Mesothelial cell of epicardium (in vitro differentiated cells): ENCODE measurements at regions not wholly inside any gene's neighbourhood (a gene's known extent, or its start where the extent isn't known, plus 50 kb on each side); places are given as distances from the start of the nearest gene placed in this dataset.

Experiments used
- DNase-seq, 2 experiments: peaks; one replicate each; pipeline ENCODE4 v3.0.0; 2021; ENCODE audit warnings: low spot score in 2 of 2; ENCODE audit not compliant: unreplicated experiment in 2 of 2
- H3K27ac Mint-ChIP-seq: 2 replicates; pipeline ENCODE4 v1.8.0; 2021; ENCODE audit warnings: mixed read lengths
- H3K27me3 Mint-ChIP-seq: 2 replicates; pipeline ENCODE4 v1.8.0; 2021; ENCODE audit warnings: low read depth, mixed read lengths
- H3K36me3 Mint-ChIP-seq: 2 replicates; pipeline ENCODE4 v1.8.0; 2021; ENCODE audit warnings: mixed read lengths
- H3K4me1 Mint-ChIP-seq: 2 replicates; pipeline ENCODE4 v1.8.0; 2021; ENCODE audit warnings: mixed read lengths
- H3K4me3 Mint-ChIP-seq: 2 replicates; pipeline ENCODE4 v1.8.0; 2021; ENCODE audit warnings: mild to moderate bottlenecking, moderate library complexity, mixed read lengths
- H3K9me3 Mint-ChIP-seq: 2 replicates; pipeline ENCODE4 v1.8.0; 2021; ENCODE audit warnings: mixed read lengths
- TF ChIP-seq, protein P1 (sequence below): fragments of 200-600 bp; sonication (generic); IDR thresholded peaks from one replicate; pipeline ENCODE4 v1.5.0; 2021; ENCODE audit warnings: antibody characterized with exemption; ENCODE audit not compliant: unreplicated experiment

DNA sequence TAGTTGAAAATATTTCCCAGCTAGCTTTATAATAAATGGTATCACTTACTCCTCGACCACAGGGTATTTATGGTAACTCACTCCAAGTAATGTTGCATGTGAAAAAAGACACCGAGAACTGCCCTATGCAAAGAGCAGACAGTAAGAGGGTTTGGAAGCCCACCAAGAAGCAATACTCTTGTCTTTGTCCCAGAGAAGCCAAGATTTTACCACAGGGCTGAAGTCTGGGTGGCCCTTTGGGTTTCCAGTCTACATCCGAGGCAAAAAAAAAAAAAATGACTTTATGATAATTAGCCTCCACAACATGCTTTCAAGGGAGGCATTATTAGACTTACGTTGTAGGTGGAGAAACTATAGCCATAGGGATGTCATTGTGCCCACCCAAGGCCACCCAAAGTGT is 83.6 kb downstream of the CCDC34 start:
- no peak overlapping the region for H3K4me3 Mint-ChIP-seq
- no peaks in the 10 kb centered on the region for H3K36me3 Mint-ChIP-seq
- TF ChIP-seq, protein P1, sequence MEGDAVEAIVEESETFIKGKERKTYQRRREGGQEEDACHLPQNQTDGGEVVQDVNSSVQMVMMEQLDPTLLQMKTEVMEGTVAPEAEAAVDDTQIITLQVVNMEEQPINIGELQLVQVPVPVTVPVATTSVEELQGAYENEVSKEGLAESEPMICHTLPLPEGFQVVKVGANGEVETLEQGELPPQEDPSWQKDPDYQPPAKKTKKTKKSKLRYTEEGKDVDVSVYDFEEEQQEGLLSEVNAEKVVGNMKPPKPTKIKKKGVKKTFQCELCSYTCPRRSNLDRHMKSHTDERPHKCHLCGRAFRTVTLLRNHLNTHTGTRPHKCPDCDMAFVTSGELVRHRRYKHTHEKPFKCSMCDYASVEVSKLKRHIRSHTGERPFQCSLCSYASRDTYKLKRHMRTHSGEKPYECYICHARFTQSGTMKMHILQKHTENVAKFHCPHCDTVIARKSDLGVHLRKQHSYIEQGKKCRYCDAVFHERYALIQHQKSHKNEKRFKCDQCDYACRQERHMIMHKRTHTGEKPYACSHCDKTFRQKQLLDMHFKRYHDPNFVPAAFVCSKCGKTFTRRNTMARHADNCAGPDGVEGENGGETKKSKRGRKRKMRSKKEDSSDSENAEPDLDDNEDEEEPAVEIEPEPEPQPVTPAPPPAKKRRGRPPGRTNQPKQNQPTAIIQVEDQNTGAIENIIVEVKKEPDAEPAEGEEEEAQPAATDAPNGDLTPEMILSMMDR, result no peak
- H3K9me3 Mint-ChIP-seq, result no peaks in the 10 kb centered on the region
- DNase-seq, result no peak
- H3K27ac Mint-ChIP-seq, result no peak overlapping the region
- peaks cover 16% of the 10 kb centered on the region for H3K4me1 Mint-ChIP-seq
- no peaks in the 10 kb centered on the region for H3K27me3 Mint-ChIP-seq

DNA sequence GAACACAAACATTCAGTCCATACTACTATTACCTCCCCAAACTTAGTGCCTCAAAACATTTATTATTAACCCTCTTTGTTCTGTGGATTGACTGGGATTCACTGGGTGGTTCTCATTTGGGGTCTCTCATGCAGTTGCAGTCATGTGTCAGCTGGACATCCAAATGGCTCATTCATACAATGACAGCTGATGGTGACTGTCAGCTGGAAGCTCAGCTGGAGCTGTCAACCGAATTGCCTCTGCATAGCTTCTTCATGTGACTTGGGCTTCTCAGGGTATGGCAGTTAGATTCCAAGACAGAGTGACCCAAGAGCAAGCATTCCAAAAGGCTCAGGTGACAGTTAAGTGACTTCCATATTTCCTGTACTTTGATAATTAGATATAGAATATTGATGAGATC is 85.2 kb downstream of the CCDC34 start:
- no peaks in the 10 kb centered on the region for H3K36me3 Mint-ChIP-seq

DNA sequence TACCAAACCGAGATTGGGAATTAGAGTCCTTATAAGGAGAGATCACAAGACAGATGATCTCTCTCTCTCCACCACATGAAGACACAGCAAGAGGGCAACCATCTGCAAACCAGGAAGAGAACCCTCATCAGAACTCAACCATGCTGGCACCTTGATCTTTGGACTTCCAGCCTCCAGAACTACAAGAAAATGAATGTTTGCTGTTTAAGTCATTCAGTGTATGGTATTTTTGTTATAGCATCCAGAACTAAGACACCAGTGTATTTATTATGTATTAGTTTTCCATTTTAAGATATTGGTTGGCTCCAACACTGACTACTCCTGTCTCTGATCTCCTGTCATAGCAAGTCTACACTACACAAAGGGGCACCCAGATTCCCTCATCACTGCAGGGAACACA is 86.9 kb downstream of the CCDC34 start:
- H3K4me3 Mint-ChIP-seq, result no peak overlapping the region
- peaks cover 14% of the 10 kb centered on the region for H3K9me3 Mint-ChIP-seq
- TF ChIP-seq, protein P1, result no peak
- no peak overlapping the region for H3K27ac Mint-ChIP-seq
- peaks cover 2% of the 10 kb centered on the region for H3K4me1 Mint-ChIP-seq
- no peaks in the 10 kb centered on the region for H3K27me3 Mint-ChIP-seq
- DNase-seq, result no peak
- no peaks in the 10 kb centered on the region for H3K36me3 Mint-ChIP-seq

More for the DNA sequence above, 85.2 kb downstream of the CCDC34 start:
- Mint-ChIP-seq H3K4me1 (peaks cover 14% of the 10 kb centered on the region), H3K27ac (no peak overlapping the region), H3K9me3 (no peaks in the 10 kb centered on the region), H3K27me3 (no peaks in the 10 kb centered on the region), H3K4me3 (no peak overlapping the region)
- TF ChIP-seq, protein P1, result no peak
- no peak for DNase-seq

DNA sequence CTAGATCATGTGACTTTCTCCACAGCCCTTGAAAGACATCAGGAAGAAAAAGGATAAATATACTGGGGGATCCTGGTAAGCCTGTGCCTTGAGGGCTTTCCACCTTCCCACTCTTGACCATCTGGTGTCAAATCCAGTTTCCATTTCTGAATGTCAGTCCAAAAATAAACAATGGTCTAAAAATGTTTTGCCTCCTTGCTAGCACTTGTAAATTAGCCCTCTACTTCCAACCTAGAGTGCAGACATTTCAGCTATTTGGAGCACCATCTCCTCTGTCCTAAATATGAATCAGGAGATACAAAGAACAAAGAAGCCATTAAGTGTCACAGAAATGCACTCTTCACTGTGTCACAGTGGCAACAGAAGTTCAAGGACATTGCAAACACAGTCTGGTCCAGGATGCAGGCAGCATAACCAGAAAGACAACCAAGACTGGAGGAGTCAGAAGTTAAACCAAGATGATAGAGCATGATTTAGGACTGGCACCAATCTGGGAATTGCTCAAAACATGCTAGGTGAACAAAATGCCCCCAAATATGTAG is 88.1 kb downstream of the CCDC34 start:
- Mint-ChIP-seq H3K4me1 (no peaks in the 10 kb centered on the region), H3K27ac (no peak overlapping the region), H3K27me3 (no peaks in the 10 kb centered on the region), H3K9me3 (peaks cover 23% of the 10 kb centered on the region), H3K4me3 (no peak overlapping the region), H3K36me3 (no peaks in the 10 kb centered on the region)
- TF ChIP-seq, protein P1, result no peak
- DNase-seq, result no peak

DNA sequence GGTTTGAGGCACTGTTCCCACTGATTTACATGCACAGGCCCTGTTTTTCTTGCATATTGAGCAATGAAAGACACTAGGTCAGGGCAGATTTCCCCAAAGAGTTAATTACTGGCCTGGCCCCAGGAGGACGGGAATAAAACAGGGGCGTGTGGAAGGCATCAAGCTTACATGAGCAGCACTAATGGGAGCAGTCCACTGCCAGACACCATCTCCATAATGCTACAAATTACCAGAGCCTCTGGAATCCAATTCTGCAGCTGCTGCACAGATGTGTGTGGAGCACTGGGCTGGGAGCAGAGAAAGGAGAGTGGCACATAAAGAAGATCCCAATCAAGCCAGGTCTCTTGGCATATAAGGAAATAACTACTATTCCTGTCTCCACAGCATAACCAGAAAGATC is 96.9 kb downstream of the CCDC34 start:
- H3K27ac Mint-ChIP-seq, result no peak overlapping the region
- H3K4me3 Mint-ChIP-seq, result no peak overlapping the region
- H3K4me1 Mint-ChIP-seq, result no peaks in the 10 kb centered on the region

More for the DNA sequence above, 96.9 kb downstream of the CCDC34 start:
- TF ChIP-seq, protein P1, result no peak
- no peak for DNase-seq
- H3K36me3 Mint-ChIP-seq, result no peaks in the 10 kb centered on the region
- H3K9me3 Mint-ChIP-seq, result peaks cover 25% of the 10 kb centered on the region
- peaks cover 3% of the 10 kb centered on the region for H3K27me3 Mint-ChIP-seq
